PFSK-1 (cell line): ENCODE measurements at regions not wholly inside any gene's neighbourhood (a gene's known extent, or its start where the extent isn't known, plus 50 kb on each side); places are given as distances from the start of the nearest gene placed in this dataset.

Experiments
- FOXP2 ChIP-seq: optimal IDR thresholded peaks from 2 replicates; pipeline ENCODE3; 2011; ENCODE audit warnings: borderline replicate concordance, control low read depth, inconsistent platforms; ENCODE audit not compliant: insufficient read depth; ENCODE audit errors: extremely low read length, extremely low read depth
- POLR2AphosphoS5 ChIP-seq: IDR thresholded peaks from 2 replicates; pipeline ENCODE4 v1.6.1; 2012; ENCODE audit warnings: low read depth, mild to moderate bottlenecking, control low read depth, low read length, moderate library complexity
- REST ChIP-seq, 2 experiments: IDR thresholded peaks; 2 replicates each; pipeline versions ENCODE4 v1.6.1 to v1.8.0; 2011 to 2012; ENCODE audit warnings: low read depth in 2 of 2, low read length in 2 of 2, control low read depth in 1 of 2, inconsistent platforms in 1 of 2, mild to moderate bottlenecking in 1 of 2, moderate library complexity in 1 of 2; ENCODE audit not compliant: insufficient read depth in 1 of 2
- SIN3A ChIP-seq: IDR thresholded peaks from 2 replicates; pipeline ENCODE4 v1.6.1; 2012; ENCODE audit warnings: mild to moderate bottlenecking, low read length, moderate library complexity, borderline replicate concordance; ENCODE audit not compliant: insufficient read depth
- TAF1 ChIP-seq: IDR thresholded peaks from 2 replicates; pipeline ENCODE4 v1.6.1; 2012; ENCODE audit warnings: low read length, control low read depth, borderline replicate concordance; ENCODE audit not compliant: insufficient read depth

GRCh38 chr4:27368781-27369180 lies 508.1 kb downstream of the STIM2 start:
- TF ChIP-seq POLR2AphosphoS5 = no peak
- no peak for TF ChIP-seq SIN3A
- no peak for TF ChIP-seq REST (IDR thresholded peaks at IDR 0.05; ENCODE audit: insufficient read depth in 1 of 2, low read depth in 2 of 2, low read length in 2 of 2)
- no peak for TF ChIP-seq TAF1
- no peak for TF ChIP-seq FOXP2
